Right forelimb (tissue), 1 donor: ENCODE measurements at regions not wholly inside any gene's neighbourhood (a gene's known extent, or its start where the extent isn't known, plus 50 kb on each side); places are given as distances from the start of the nearest gene placed in this dataset.

Experiments used
- DNase-seq: peaks from one replicate; pipeline ENCODE4 v3.0.0-alpha.2; 2018

GRCh38 chr6:45791211-45792168, 224.2 kb downstream of the CLIC5 start:
- DNase-seq: no peak

GRCh38 chr6:45789238-45789637, 226.4 kb downstream of the CLIC5 start:
- no peak for DNase-seq

DNA sequence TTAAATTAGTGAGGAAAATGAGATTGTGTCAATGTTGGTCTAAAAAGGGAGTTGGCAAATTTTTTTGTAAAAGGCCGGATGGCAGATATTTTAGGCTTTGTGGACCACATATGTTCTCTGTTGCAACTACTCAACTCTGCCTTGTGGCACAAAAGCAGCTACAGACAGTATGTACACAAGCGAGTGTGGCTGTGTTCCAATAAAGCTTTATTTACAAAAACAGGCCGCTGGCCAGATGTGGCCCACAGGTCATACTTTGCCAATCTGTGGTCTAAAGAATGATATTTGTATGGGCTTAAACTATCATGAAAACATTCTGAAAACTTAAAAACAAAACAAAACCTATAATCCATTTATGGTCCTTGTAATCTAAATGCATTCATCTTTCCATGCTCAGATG, 228.3 kb downstream of the CLIC5 start:
- DNase-seq: no peak

DNA sequence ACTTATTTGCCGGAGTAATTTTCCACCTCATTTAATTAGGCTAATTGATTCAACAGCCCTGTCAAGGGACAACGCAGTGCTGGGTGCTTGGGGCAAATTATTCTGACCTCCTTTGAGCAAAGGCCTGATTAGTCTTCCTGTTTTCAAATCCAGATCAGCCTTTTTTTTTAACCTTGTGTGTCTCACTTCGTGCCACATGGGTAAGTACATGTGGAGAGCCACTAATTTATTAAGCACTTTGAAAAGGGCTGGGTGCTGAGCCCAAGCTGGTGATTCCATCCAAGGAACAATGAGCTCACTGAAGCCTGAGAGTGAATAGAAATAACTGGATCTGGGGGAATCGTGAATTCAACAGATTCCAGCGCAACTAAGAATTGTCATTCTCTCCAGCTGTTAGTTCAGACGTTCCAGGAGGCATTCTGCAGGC, 229.3 kb downstream of the CLIC5 start:
- DNase-seq: no peak

DNA sequence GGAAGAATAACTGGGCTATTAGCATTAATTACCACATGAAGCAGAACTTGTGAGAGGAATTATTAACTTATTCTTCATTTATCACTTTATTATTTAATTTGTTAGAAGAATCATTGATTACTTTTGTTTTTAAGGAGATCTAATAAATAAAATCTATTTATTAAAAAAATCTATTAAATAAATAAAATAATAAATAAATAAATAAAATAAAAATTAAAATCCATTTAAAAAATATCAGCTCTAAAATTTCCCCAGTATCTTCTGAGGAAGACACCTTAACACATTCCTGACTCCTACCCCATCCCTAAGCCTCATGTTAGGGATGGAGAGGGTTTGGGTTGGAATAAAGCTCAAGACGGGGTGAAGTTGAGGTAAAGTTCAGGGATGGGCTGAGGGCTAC, 231.4 kb downstream of the CLIC5 start:
- DNase-seq: no peak

DNA sequence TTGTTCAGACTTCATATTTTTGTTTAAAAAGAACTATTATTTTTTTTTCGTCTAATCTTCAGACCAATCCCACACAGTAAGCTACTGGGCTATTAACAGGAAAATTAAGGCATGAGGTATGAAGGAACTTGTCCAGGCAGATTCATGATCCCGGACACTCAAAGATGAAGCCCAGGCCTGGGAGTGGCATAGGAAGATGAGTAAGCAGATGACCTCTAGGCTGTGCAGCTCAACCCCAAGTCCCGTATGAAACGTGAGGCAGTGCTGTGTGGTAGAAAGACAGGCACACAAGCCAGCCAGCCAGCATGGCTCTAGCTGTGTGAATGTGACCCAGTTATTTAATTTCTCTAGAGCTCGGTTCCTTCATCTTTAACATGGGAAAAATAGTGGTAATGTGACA, 231.9 kb downstream of the CLIC5 start:
- no peak for DNase-seq

- no peak for DNase-seq
Measured at GRCh38 chr6:45781890-45782289, 233.8 kb downstream of the CLIC5 start.

DNA sequence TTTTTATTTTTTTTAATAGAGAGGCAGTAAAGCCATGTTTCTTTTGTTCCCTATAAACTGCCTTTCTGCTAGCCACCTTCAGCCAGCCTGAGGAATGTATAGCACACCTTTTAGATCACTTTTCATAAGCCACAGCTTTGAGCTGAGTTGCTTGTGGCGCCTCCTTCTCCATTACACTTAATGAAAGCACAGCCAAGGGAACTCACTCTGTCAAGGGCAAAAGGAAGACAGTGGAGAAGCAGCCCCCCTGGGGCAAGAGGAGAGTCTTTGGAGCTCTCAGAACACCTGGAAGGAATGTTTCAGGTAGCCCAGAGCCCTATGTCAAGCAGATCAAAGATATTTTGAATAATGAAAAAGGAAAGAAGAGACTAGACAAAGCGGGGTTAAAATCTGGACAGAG, 235.1 kb downstream of the CLIC5 start:
- no peak for DNase-seq

DNA sequence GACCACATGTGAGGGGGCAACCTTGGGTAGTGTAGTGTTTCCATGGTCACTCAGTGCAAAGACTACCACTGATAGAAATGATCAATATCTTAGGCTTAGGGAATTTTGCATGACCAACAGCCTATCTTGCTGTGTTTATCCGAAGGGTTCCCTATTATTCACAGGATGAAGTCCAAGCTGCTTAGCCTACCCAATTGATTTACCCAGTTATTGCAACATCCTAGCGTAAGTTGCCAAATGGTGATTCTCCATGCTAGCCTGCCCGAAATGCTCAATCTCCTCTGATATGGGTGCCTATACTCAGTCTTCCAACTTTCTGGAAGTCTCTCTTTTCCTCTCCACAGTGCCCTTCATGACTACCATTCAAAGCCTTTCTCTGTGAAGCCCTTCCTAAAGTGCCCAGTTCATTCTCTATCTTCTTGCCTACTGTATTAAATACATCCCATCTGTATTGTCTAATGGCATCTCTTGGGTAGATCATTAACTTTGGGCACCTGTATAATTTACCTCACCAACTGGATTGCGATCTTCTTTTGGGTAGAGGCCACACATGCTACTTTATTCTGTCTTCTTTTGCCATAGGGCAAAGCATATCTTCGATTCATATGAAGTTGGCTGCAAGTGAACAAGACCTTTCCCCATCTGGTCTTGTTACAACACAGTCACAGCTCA, 240.5 kb downstream of the CLIC5 start:
- no peak for DNase-seq

DNA sequence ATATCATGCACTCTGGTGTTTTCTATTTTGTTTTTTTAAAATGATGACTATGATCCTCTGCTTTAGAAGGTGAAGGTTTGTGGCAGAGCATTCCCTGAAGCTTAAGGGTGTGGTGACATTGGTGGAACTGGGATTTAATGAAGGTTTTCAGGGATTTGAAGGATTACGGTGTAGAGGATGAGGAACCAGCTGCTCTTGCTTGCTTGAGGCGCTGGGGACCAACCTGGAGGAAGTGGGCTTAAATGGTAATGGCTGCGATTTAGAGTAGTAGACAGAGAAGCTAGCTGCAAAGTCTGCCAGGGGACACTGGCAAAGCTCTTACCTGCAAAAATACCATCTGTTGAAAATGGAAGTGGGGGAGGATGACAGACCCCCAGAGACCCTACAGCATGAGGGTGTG, 241.8 kb downstream of the CLIC5 start:
- DNase-seq: no peak

DNA sequence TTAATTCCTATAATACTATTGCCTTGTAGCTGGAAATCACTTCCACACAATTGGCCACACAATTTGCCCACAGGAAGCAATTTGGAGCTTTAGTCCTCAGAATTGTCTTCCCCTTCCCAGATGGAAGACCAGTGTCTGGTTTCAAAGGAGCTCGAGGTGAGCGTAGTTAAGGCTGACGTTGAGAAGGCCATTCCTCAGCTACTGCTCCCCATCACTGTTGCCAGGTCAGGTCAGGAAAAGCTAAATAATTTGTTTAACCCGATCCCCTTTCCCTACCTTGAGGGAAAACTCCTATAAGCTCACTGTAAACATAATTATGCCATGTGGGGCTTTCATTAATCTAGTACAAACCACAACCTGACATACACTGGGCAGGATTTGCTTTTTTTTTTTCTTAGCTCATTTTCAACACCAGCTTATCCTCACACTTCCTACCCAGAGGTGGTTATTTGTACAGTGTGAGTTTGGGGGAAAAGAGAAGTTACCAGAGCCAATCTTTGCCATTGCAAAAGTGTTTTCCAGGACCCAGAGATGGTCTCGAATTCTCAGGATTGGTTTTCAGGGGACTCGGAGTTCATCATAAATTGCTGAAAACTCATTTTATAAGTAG, 242.7 kb downstream of the CLIC5 start:
- DNase-seq: no peak

- no peak for DNase-seq
Measured at GRCh38 chr6:45772051-45772450, 243.6 kb downstream of the CLIC5 start.

GRCh38 chr6:45763281-45763680, 252.4 kb downstream of the CLIC5 start:
- DNase-seq: no peak

DNA sequence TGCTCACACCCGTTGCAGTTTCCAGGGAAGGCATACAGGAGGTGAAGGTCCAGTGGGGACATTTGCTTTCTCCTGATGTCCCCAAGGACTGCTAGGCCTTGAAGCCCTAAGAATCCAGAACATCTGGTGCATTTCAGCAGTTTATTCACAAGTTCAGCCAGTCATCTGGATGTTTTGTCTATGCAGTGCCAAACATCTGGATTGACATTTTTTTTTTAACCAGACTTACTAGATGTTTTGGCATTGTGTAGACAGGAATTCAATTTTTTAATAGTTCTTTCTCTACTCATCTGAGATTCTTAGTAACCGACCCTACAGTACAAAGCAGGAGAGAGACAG, 256.2 kb downstream of the CLIC5 start:
- DNase-seq: no peak

DNA sequence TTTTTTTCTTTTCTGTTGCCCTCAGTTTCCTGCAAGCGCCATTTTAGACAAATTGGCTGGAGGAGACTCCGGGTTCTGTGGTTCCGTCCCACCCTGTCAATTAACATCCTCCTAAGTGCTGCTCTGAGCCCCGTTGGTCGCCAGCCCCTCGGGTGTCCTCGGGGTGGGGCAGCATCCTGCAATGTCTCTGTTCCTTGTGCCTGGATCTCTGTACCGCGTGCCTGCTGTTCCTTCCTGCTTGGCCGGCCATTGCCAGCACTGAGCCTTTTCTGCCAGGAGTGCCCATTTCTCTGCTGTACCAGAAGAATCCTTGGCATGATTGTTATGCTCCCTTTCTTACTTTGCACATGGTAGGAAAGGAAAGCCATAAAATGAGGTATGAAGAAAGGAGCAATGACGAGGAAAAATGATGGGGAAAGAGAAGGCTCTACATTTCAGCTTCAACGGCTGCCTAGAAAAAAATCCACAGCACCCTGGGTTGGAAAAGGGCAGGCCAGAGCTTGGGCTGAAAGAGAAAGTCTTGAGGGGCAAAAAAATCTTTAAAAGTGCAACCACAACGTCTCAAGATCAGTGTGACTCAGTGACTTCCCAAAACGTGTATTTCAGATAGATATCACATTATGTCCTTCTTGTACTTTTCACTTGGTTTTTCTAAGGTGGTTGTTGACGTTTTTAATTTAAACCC, 256.7 kb downstream of the CLIC5 start:
- DNase-seq: no peak

DNA sequence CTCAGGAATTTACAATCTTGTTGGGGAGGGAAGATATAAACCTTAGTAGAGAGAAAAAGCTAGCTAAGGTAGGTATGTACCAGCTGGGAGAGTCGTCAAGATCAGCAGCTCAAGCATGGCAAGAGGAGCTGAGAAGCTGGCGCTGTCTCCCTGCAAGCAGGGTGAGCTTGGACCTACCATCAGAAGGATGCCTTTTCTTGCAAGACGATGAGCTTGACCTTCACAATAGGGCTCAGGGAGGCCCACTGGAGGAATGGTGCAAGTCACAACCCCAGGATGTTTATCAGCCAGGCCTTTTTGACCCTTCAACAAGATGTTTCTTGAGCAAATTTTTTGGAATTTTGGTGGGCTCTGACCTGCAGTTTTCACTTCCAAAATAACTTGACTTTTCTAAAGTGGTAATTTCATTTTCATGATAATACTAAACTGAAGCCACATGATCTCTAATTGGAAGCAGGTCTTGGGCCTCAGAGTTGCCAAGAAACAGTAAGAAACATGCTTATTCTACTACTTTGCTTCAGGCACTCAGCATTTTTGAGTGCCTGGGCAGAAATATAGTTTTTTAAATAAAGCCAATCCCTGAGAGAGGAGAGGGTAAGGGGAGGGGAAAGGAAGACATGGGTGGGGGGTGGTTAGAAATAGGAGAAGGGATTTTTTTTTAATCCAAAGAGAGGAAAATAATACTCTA, 258.1 kb downstream of the CLIC5 start:
- DNase-seq: no peak

- DNase-seq: no peak
Measured at GRCh38 chr6:45756606-45757005, 259.1 kb downstream of the CLIC5 start.

GRCh38 chr6:45754432-45754831, 261.2 kb downstream of the CLIC5 start:
- no peak for DNase-seq

GRCh38 chr6:45746046-45746445, 269.6 kb downstream of the CLIC5 start:
- no peak for DNase-seq

DNA sequence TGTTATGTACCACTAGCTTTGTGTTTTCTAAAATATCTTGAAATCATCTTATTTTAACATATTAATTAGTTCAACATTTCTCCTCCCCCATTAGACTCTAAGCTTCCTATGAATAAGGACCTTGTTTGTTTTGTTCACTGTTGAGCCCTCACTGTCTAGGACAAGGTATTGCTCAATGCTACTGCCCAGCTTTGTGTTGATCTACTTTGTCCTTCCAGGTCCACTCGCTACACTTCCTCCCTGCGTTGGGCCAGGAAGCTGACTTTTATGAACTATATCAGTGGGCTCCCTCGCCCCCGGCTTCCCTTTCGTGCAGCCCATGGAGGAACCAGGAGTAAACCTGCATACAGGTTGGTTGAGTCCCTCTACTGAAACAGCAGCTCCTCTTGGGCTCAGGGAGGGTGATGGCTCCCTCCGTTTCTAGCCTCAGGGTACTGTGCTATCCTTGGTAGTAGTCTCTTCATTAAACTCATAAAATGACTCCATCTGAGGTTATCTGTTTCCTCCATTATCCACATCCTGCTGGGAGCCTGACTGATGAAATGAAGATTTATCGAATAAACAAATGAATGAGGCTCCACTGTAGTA, 272.5 kb downstream of the CLIC5 start:
- no peak for DNase-seq

DNA sequence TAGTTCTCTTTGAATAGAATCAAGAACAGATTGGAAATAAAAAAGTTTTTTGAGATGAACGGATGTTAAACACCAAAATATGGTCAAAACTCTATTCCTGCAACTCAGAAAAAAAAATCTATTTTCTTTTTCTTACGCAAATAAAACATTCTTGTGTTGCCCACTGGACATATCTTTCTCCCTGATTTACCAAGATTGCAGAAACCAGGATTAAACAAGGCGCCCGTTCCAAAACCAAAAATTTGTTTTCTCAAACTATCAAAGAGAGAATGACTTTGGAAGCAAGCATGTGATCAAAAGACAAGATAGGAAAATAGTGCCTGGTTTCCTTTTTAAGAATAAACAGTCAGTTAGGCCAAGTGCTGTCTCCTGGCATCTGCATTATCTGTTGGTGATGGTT, 273.1 kb downstream of the CLIC5 start:
- no peak for DNase-seq

DNA sequence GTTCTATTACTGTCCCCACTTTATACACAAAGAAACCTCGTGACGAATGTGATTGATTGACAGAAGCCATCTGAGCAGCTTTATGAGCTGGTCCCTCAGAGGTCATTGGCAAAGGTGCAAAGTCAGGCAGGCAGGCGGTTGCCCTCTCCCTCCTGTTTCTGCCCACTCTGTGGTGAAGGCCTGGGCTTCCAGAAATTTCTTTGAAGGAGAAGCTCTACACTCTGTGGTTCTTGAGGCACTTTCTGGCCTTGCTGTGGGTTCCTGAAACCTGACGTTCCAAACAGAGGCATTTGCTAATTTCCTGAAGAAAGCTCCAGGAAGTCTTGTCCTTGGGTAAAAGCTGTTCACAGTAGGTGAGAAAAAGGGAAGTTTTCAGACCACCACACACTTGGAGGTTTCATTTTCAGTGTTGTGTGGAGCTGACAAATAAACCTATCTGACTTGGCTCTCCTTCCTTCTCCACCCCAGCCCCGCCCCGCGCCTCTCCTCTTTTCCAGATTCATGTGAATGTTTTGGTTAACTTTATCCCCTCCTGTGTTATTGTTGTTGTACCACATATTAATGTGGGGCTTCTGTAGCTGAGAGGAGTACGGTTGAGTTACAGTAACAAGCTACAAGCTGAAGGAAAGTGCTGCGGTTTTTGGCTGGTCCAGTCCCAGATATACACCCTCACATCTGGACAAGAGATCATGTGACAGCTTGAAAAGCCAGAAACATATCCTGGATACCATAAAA, 274.1 kb downstream of the CLIC5 start:
- DNase-seq: peak; percentile 62
